ENCODE measurements at regions not wholly inside any gene's neighbourhood (a gene's known extent, or its start where the extent isn't known, plus 50 kb on each side); places are given as distances from the start of the nearest gene placed in this dataset.
"Not testable (repeated sequence)": the region's sequence is repeated elsewhere in the genome, so short reads cannot be mapped to it uniquely, and the experiment has no call there.

GRCh38 chr10:76764921-76765320, 872.7 kb downstream of the KCNMA1 start:
- not testable (repeated sequence) for TF ChIP-seq POLR2A (IDR thresholded peaks at IDR 0.05; ENCODE audit: low read depth); CTCF (IDR thresholded peaks at IDR 0.05)

Data from esophagus muscularis mucosa (tissue), 3 donors.